Lung microvascular endothelial cell (primary cell): ENCODE measurements at regions not wholly inside any gene's neighbourhood (a gene's known extent, or its start where the extent isn't known, plus 50 kb on each side); places are given as distances from the start of the nearest gene placed in this dataset.
"Not testable (repeated sequence)": the region's sequence is repeated elsewhere in the genome, so short reads cannot be mapped to it uniquely, and the experiment has no call there.

Source experiments
- DNase-seq, 2 donors: peaks; one replicate each; pipeline versions ENCODE4 v3.0.0 to v3.0.0-alpha.2; 2010; ENCODE audit warnings: low read depth in 2 of 2

- no peak for DNase-seq
Measured at GRCh38 chr17:11182430-11182829, 58.6 kb upstream of the SHISA6 start.

GRCh38 chr17:11178581-11178980 is 62.4 kb upstream of the SHISA6 start:
- no peak for DNase-seq

- no peak for DNase-seq
Measured at GRCh38 chr17:11177340-11177739, 63.7 kb upstream of the SHISA6 start.

- DNase-seq, result no peak
Measured at GRCh38 chr17:11176549-11176948, 64.5 kb upstream of the SHISA6 start.

GRCh38 chr17:11170881-11171280 is 70.1 kb upstream of the SHISA6 start:
- DNase-seq, result no peak

- DNase-seq, result no peak
Measured at GRCh38 chr17:11151818-11152425, 89.1 kb upstream of the SHISA6 start.

- not testable (repeated sequence) for DNase-seq
Measured at GRCh38 chr17:11150906-11151511, 90.0 kb upstream of the SHISA6 start.

GRCh38 chr17:11144358-11145233 is 96.4 kb upstream of the SHISA6 start:
- peak in 1 of 2 donors; percentile 53 for DNase-seq

GRCh38 chr17:11142231-11142630 is 98.8 kb upstream of the SHISA6 start:
- no peak for DNase-seq

- no peak for DNase-seq
Measured at GRCh38 chr17:11140501-11140900, 100.5 kb upstream of the SHISA6 start.

- no peak for DNase-seq
Measured at GRCh38 chr17:11140043-11140442, 101.0 kb upstream of the SHISA6 start.

GRCh38 chr17:11138023-11138422 is 103.0 kb upstream of the SHISA6 start:
- no peak for DNase-seq

- no peak for DNase-seq
Measured at GRCh38 chr17:11135819-11136218, 105.2 kb upstream of the SHISA6 start.

- DNase-seq, result no peak
Measured at GRCh38 chr17:11130367-11130766, 110.6 kb upstream of the SHISA6 start.

GRCh38 chr17:11122908-11123307 is 118.1 kb upstream of the SHISA6 start:
- DNase-seq, result no peak

- no peak for DNase-seq
Measured at GRCh38 chr17:11121341-11121985, 119.5 kb upstream of the SHISA6 start.

GRCh38 chr17:11109106-11109505 is 131.9 kb upstream of the SHISA6 start:
- no peak for DNase-seq

GRCh38 chr17:11105141-11105540 is 135.9 kb upstream of the SHISA6 start:
- no peak for DNase-seq

GRCh38 chr17:11097121-11097520 is 143.9 kb upstream of the SHISA6 start:
- no peak for DNase-seq

- no peak for DNase-seq
Measured at GRCh38 chr17:11094331-11094730, 146.7 kb upstream of the SHISA6 start.

GRCh38 chr17:11086646-11087340 is 154.2 kb upstream of the SHISA6 start:
- no peak for DNase-seq

- DNase-seq, result no peak
Measured at GRCh38 chr17:11082559-11082958, 158.5 kb upstream of the SHISA6 start.
